ENCODE measurements at regions not wholly inside any gene's neighbourhood (a gene's known extent, or its start where the extent isn't known, plus 50 kb on each side); places are given as distances from the start of the nearest gene placed in this dataset.

- no peak for TF ChIP-seq MAX (IDR thresholded peaks at IDR 0.05; ENCODE audit: low read depth)
- TF ChIP-seq CTCF (IDR thresholded peaks at IDR 0.05) = no peak
- no peak for TF ChIP-seq RXRA (IDR thresholded peaks at IDR 0.05; ENCODE audit: borderline replicate concordance, low read depth)
- TF ChIP-seq TAF1 (IDR thresholded peaks at IDR 0.05; ENCODE audit: borderline replicate concordance, low read depth, low read length) = no peak
These were observed 278.9 kb upstream of the NR2F2 start (continued) for GRCh38 chr15:96051598-96051997.

GRCh38 chr15:96052154-96052553 lies 278.3 kb upstream of the NR2F2 start:
- CTCF ChIA-PET = no interaction called here
- no peak for DNase-seq
- no peak overlapping the region for H3K9ac ChIP-seq
- H3K9me2 ChIP-seq = no peaks in the 10 kb centered on the region
- no peaks in the 10 kb centered on the region for H3K79me2 ChIP-seq (ENCODE audit: insufficient read depth)
- H3K27ac ChIP-seq (ENCODE audit: low read depth in 2 of 2, low read length in 1 of 2) = no peak overlapping the region
- H3K9me3 ChIP-seq = no peaks in the 10 kb centered on the region
- WGBS (ENCODE audit: low lambda C conversion rate) = 16% methylated on average over 4 of the region's 4 CpGs
- H3K36me3 ChIP-seq (replicated peaks in 1 of 2; ENCODE audit: control insufficient read depth in 1 of 2, insufficient read depth in 2 of 2, low read length in 1 of 2) = no peaks in the 10 kb centered on the region
- no peak overlapping the region for H3K4me3 ChIP-seq (ENCODE audit: low read depth in 2 of 2, low read length in 1 of 2)
- TF ChIP-seq CTCF (IDR thresholded peaks at IDR 0.05) (no peak), JUND (IDR thresholded peaks at IDR 0.05) (no peak), ZBTB33 (IDR thresholded peaks at IDR 0.05; ENCODE audit: borderline replicate concordance, low read depth) (no peak), USF2 (IDR thresholded peaks at IDR 0.05; ENCODE audit: borderline replicate concordance, low read depth, low read length) (no peak), IRF3 (IDR thresholded peaks at IDR 0.05; ENCODE audit: low read depth, low read length) (no peak), TEAD4 (IDR thresholded peaks at IDR 0.05; ENCODE audit: borderline replicate concordance, insufficient read depth) (no peak), NRF1 (IDR thresholded peaks at IDR 0.05; ENCODE audit: low read depth, low read length) (no peak), FOXJ3 (CRISPR knock-in tag; IDR thresholded peaks at IDR 0.05) (no peak)
- no peaks in the 10 kb centered on the region for H3F3A ChIP-seq (replicated peaks; ENCODE audit: insufficient read depth)
- POLR2A ChIA-PET = no interaction called here
- H3K27me3 ChIP-seq (ENCODE audit: insufficient read depth) = no peaks in the 10 kb centered on the region
- H3K4me1 ChIP-seq (ENCODE audit: control insufficient read depth in 1 of 2, insufficient read depth in 2 of 2, low read depth in 1 of 2, low read length in 1 of 2) = no peaks in the 10 kb centered on the region
- H4K20me1 ChIP-seq (ENCODE audit: insufficient read depth) = no peaks in the 10 kb centered on the region
- H3K4me2 ChIP-seq = no peak overlapping the region
- H2AFZ ChIP-seq (ENCODE audit: low read depth) = no peak overlapping the region
